CD14-positive monocyte (primary cell): ENCODE measurements at regions not wholly inside any gene's neighbourhood (a gene's known extent, or its start where the extent isn't known, plus 50 kb on each side); places are given as distances from the start of the nearest gene placed in this dataset.

Experiments
- DNase-seq, 3 donors: peaks; one replicate each; pipeline ENCODE4 v3.0.0-alpha.2; 2011 to 2022
- H2AFZ ChIP-seq: 2 replicates; pipeline ENCODE4 v1.6.0; 2012; ENCODE audit warnings: mild to moderate bottlenecking, low read depth, low read length, inconsistent platforms; ENCODE audit not compliant: insufficient read depth, poor library complexity, severe bottlenecking
- H3K27ac ChIP-seq, 2 donors: 1 replicate in 1 of 2; 2 replicates in 1 of 2; pipeline ENCODE4 v1.5.1; 2012 to 2013; ENCODE audit warnings: low read length in 2 of 2, control low read depth in 1 of 2, inconsistent platforms in 1 of 2, low read depth in 1 of 2, mild to moderate bottlenecking in 1 of 2
- H3K27me3 ChIP-seq, 2 donors: one replicate each; pipeline versions ENCODE4 v1.6.0 to v1.6.1; 2011 to 2013; ENCODE audit warnings: low read length in 2 of 2; ENCODE audit not compliant: control insufficient read depth in 2 of 2, insufficient read depth in 2 of 2
- H3K36me3 ChIP-seq, 2 donors: replicated peaks in 1 of 2; 1 replicate in 1 of 2; 2 replicates in 1 of 2; pipeline versions ENCODE4 v1.5.1 to v1.6.1; 2012 to 2013; ENCODE audit warnings: low read length in 2 of 2, control low read depth in 1 of 2, inconsistent platforms in 1 of 2, mild to moderate bottlenecking in 1 of 2; ENCODE audit not compliant: insufficient read depth in 2 of 2, control insufficient read depth in 1 of 2
- H3K4me1 ChIP-seq, 2 donors: 1 replicate in 1 of 2; 2 replicates in 1 of 2; pipeline versions ENCODE4 v1.5.1 to v1.6.1; 2012 to 2013; ENCODE audit warnings: low read length in 2 of 2, control low read depth in 1 of 2, inconsistent platforms in 1 of 2, mild to moderate bottlenecking in 1 of 2, moderate library complexity in 1 of 2; ENCODE audit not compliant: insufficient read depth in 2 of 2, control insufficient read depth in 1 of 2
- H3K4me2 ChIP-seq: replicated peaks from 2 replicates; pipeline ENCODE3; 2012; ENCODE audit warnings: low read length, moderate library complexity, mild to moderate bottlenecking; ENCODE audit not compliant: poor library complexity, severe bottlenecking; ENCODE audit errors: extremely low read depth
- H3K4me3 ChIP-seq, 3 experiments: fragments of 200-600 bp in 1 of 3; sonication (generic) in 1 of 3; replicated peaks in 1 of 3; 1 replicate in 2 of 3; 2 replicates in 1 of 3; pipeline ENCODE4 v1.5.1; 2011 to 2013; ENCODE audit warnings: low read length in 3 of 3, mild to moderate bottlenecking in 3 of 3, control low read depth in 2 of 3, low read depth in 2 of 3, inconsistent platforms in 1 of 3, moderate library complexity in 1 of 3
- H3K79me2 ChIP-seq: 2 replicates; pipeline ENCODE4 v1.6.0; 2012; ENCODE audit warnings: mild to moderate bottlenecking, control low read depth, inconsistent platforms, low read length, moderate library complexity; ENCODE audit not compliant: insufficient read depth
- H3K9ac ChIP-seq: 2 replicates; pipeline ENCODE4 v1.6.0; 2017; ENCODE audit warnings: low read length, mild to moderate bottlenecking; ENCODE audit not compliant: insufficient read depth, poor library complexity, severe bottlenecking
- H3K9me3 ChIP-seq, 2 donors: replicated peaks in 1 of 2; 1 replicate in 1 of 2; 2 replicates in 1 of 2; pipeline versions ENCODE4 v1.5.1 to v1.6.1; 2012 to 2013; ENCODE audit warnings: low read length in 2 of 2, control low read depth in 1 of 2; ENCODE audit not compliant: control insufficient read depth in 1 of 2, insufficient read depth in 1 of 2
- H4K20me1 ChIP-seq: 2 replicates; pipeline ENCODE4 v1.6.0; 2012; ENCODE audit warnings: mild to moderate bottlenecking, low read length, control low read depth, moderate library complexity; ENCODE audit not compliant: insufficient read depth
- H3K27ac Mint-ChIP-seq, 7 donors: one replicate each; pipeline ENCODE4 v1.8.0; 2020; ENCODE audit warnings: mild to moderate bottlenecking in 7 of 7, mixed read lengths in 7 of 7, moderate library complexity in 6 of 7, inconsistent platforms in 2 of 7
- H3K27me3 Mint-ChIP-seq, 3 donors: one replicate each; pipeline ENCODE4 v1.8.0; 2021 to 2022; ENCODE audit warnings: low read depth in 3 of 3, mild to moderate bottlenecking in 3 of 3, mixed read lengths in 3 of 3, moderate library complexity in 3 of 3, inconsistent platforms in 1 of 3
- H3K36me3 Mint-ChIP-seq, 2 donors: one replicate each; pipeline ENCODE4 v1.8.0; 2020; ENCODE audit warnings: mixed read lengths in 2 of 2, inconsistent platforms in 1 of 2, mild to moderate bottlenecking in 1 of 2
- H3K4me1 Mint-ChIP-seq: one replicate; pipeline ENCODE4 v1.8.0; 2020; ENCODE audit warnings: mild to moderate bottlenecking, mixed read lengths
- H3K4me3 Mint-ChIP-seq, 2 donors: one replicate each; pipeline ENCODE4 v1.8.0; 2020; ENCODE audit warnings: mild to moderate bottlenecking in 2 of 2, mixed read lengths in 2 of 2, moderate library complexity in 1 of 2
- H3K9me3 Mint-ChIP-seq, 7 donors: one replicate each; pipeline ENCODE4 v1.8.0; 2020 to 2022; ENCODE audit warnings: mixed read lengths in 7 of 7, mild to moderate bottlenecking in 6 of 7, moderate library complexity in 6 of 7, inconsistent platforms in 2 of 7
- CTCF ChIP-seq: fragments of 200-600 bp; IDR thresholded peaks from one replicate; pipeline ENCODE4 v1.8.0; 2022; ENCODE audit warnings: antibody characterized with exemption, mild to moderate bottlenecking
- WGBS: methylation state at CpG from one replicate; pipeline ENCODE4 v1.1.5; 2013; ENCODE audit warnings: missing lambda C conversion rate; ENCODE audit not compliant: insufficient coverage; 5-methylcytosine and 5-hydroxymethylcytosine counted together
- intact Hi-C, 2 donors: fragments of 100-400 bp; cut with micrococcal nuclease; formaldehyde crosslinking; loops; one replicate each; pipeline versions ENCODE4 v1.15.0 to v1.15.1; 2023

- no peak overlapping the region for H3K4me3 Mint-ChIP-seq
- Histone ChIP-seq H3K4me3 (no peak overlapping the region), H3K27me3 (no peaks in the 10 kb centered on the region), H3K36me3 (no peaks in the 10 kb centered on the region), H3K4me2 (no peak overlapping the region), H3K9ac (no peak overlapping the region), H2AFZ (no peak overlapping the region), H3K27ac (no peak overlapping the region), H3K4me1 (no peaks in the 10 kb centered on the region), H4K20me1 (no peaks in the 10 kb centered on the region), H3K9me3 (no peaks in the 10 kb centered on the region), H3K79me2 (no peaks in the 10 kb centered on the region)
- no peak for TF ChIP-seq CTCF
- H3K4me1 Mint-ChIP-seq = no peaks in the 10 kb centered on the region
- no peaks in the 10 kb centered on the region for H3K36me3 Mint-ChIP-seq
- H3K27ac Mint-ChIP-seq = no peak overlapping the region
- H3K9me3 Mint-ChIP-seq = no peaks in the 10 kb centered on the region
- DNase-seq = no peak
- H3K27me3 Mint-ChIP-seq = peaks cover 2 to 8% (median 5%) of the 10 kb centered on the region in 3 donors
- intact Hi-C loops = no loop called here
- 92% methylated on average over 9 of the region's 9 CpGs for WGBS
Observed at GRCh38 chr15:77791941-77792340, 159.2 kb upstream of the LINGO1 start.

- no peaks in the 10 kb centered on the region for H3K79me2 ChIP-seq
- H3K4me3 ChIP-seq = no peak overlapping the region
- Mint-ChIP-seq H3K36me3 (no peaks in the 10 kb centered on the region), H3K9me3 (no peaks in the 10 kb centered on the region), H3K4me1 (no peaks in the 10 kb centered on the region), H3K27me3 (peaks cover 2 to 4% (median 4%) of the 10 kb centered on the region in 3 donors), H3K4me3 (no peak overlapping the region), H3K27ac (no peak overlapping the region)
- H3K9me3 ChIP-seq = no peaks in the 10 kb centered on the region
- H3K9ac ChIP-seq = no peak overlapping the region
- no peak for DNase-seq
- no peaks in the 10 kb centered on the region for H3K36me3 ChIP-seq
- H3K27me3 ChIP-seq = no peaks in the 10 kb centered on the region
- no peaks in the 10 kb centered on the region for H4K20me1 ChIP-seq
- TF ChIP-seq CTCF = no peak
- intact Hi-C loops = no loop called here
- H2AFZ ChIP-seq = no peak overlapping the region
- H3K4me2 ChIP-seq = no peak overlapping the region
- no peak overlapping the region for H3K27ac ChIP-seq
- no CpG with 5 or more reads among the region's 3 CpGs for WGBS
- no peaks in the 10 kb centered on the region for H3K4me1 ChIP-seq
Observed at GRCh38 chr15:77790481-77790880, 157.8 kb upstream of the LINGO1 start.
